NT2/D1 (cell line): ENCODE measurements at regions not wholly inside any gene's neighbourhood (a gene's known extent, or its start where the extent isn't known, plus 50 kb on each side); places are given as distances from the start of the nearest gene placed in this dataset.

ENCODE experiments used
- YY1 ChIP-seq: IDR thresholded peaks from 2 replicates; pipeline ENCODE4 v1.6.1; 2011; ENCODE audit not compliant: insufficient read length, insufficient read depth
- ZNF274 ChIP-seq: IDR thresholded peaks from 2 replicates; pipeline ENCODE4 v1.6.1; 2011; ENCODE audit warnings: mild to moderate bottlenecking, low read depth, low read length

GRCh38 chrX:117645639-117646038, 471.0 kb downstream of the KLHL13 start:
- no peak for TF ChIP-seq YY1
- TF ChIP-seq ZNF274, result no peak
